SK-N-SH (cell line): ENCODE measurements at regions not wholly inside any gene's neighbourhood (a gene's known extent, or its start where the extent isn't known, plus 50 kb on each side); places are given as distances from the start of the nearest gene placed in this dataset.

Experiments
- CTCF ChIA-PET: fragments of 300-600, 350-600 bp; formaldehyde crosslinking; extraction: SDS; loops from one replicate; lab custom pipeline; 2021; lab: Yijun Ruan, JAX
- POLR2A ChIA-PET: fragments of 350-600 bp; sonication (Branson Sonifier 250); formaldehyde crosslinking; extraction: SDS; loops from one replicate; lab custom pipeline; 2020; ENCODE audit warnings: antibody characterized with exemption, inconsistent platforms; lab: Yijun Ruan, JAX
- DNase-seq: peaks from one replicate; pipeline ENCODE4 v3.0.0; 2012
- H2AFZ ChIP-seq: fragments of 200-600 bp; sonication (generic); 2 replicates; pipeline ENCODE4 v1.8.1; 2016; ENCODE audit warnings: antibody characterized with exemption, mild to moderate bottlenecking, low read depth
- H3F3A ChIP-seq: fragments of 200-600 bp; sonication (generic); replicated peaks from 2 replicates; pipeline ENCODE3; 2016; ENCODE audit warnings: antibody characterized with exemption, mild to moderate bottlenecking; ENCODE audit not compliant: insufficient read depth
- H3K27ac ChIP-seq, 2 experiments: fragments of 200-500 bp in 1 of 2; fragments of 200-600 bp in 1 of 2; sonication (Bioruptor generic) in 1 of 2; sonication (generic), shearing (Covaris generic) in 1 of 2; 2 replicates each; pipeline versions ENCODE4 v1.5.1 to v1.6.1; 2014 to 2016; ENCODE audit warnings: low read depth in 2 of 2, inconsistent platforms in 1 of 2, low read length in 1 of 2, mild to moderate bottlenecking in 1 of 2, mixed read lengths in 1 of 2
- H3K27me3 ChIP-seq: fragments of 200-600 bp; sonication (generic), shearing (Covaris generic); 2 replicates; pipeline ENCODE4 v1.6.1; 2016; ENCODE audit warnings: mixed run types; ENCODE audit not compliant: insufficient read depth
- H3K36me3 ChIP-seq, 2 experiments: fragments of 200-500 bp in 1 of 2; fragments of 200-600 bp in 1 of 2; sonication (Bioruptor generic) in 1 of 2; sonication (generic) in 1 of 2; replicated peaks in 1 of 2; 2 replicates each; pipeline versions ENCODE3 to v1.5.1; 2014 to 2016; ENCODE audit warnings: low read length in 1 of 2, mild to moderate bottlenecking in 1 of 2; ENCODE audit not compliant: insufficient read depth in 2 of 2, control insufficient read depth in 1 of 2
- H3K4me1 ChIP-seq, 2 experiments: fragments of 200-500 bp in 1 of 2; fragments of 200-600 bp in 1 of 2; sonication (Bioruptor generic) in 1 of 2; sonication (generic), shearing (Covaris generic) in 1 of 2; 2 replicates each; pipeline versions ENCODE4 v1.5.1 to v1.6.1; 2014 to 2016; ENCODE audit warnings: low read depth in 1 of 2, low read length in 1 of 2, mixed run types in 1 of 2; ENCODE audit not compliant: insufficient read depth in 2 of 2, control insufficient read depth in 1 of 2
- H3K4me2 ChIP-seq: fragments of 200-600 bp; sonication (generic), shearing (Covaris generic); 2 replicates; pipeline ENCODE4 v1.6.1; 2017; ENCODE audit warnings: mixed run types
- H3K4me3 ChIP-seq, 2 experiments: fragments of 200-500 bp in 1 of 2; fragments of 200-600 bp in 1 of 2; sonication (Bioruptor generic) in 1 of 2; sonication (generic), shearing (Covaris generic) in 1 of 2; 2 replicates each; pipeline versions ENCODE4 v1.5.1 to v1.8.1; 2014 to 2016; ENCODE audit warnings: low read depth in 2 of 2, inconsistent platforms in 1 of 2, low read length in 1 of 2, mild to moderate bottlenecking in 1 of 2, mixed read lengths in 1 of 2, moderate library complexity in 1 of 2
- H3K79me2 ChIP-seq: fragments of 200-600 bp; sonication (generic); 2 replicates; pipeline ENCODE4 v1.8.1; 2017; ENCODE audit warnings: mild to moderate bottlenecking; ENCODE audit not compliant: insufficient read depth
- H3K9ac ChIP-seq: fragments of 200-600 bp; sonication (generic); 2 replicates; pipeline ENCODE4 v1.6.1; 2017; ENCODE audit warnings: mixed run types
- H3K9me2 ChIP-seq: fragments of 200-600 bp; sonication (generic); 2 replicates; pipeline ENCODE4 v1.6.1; 2017; ENCODE audit warnings: mixed run types
- H3K9me3 ChIP-seq: fragments of 200-600 bp; sonication (generic); 2 replicates; pipeline ENCODE4 v1.6.1; 2017; ENCODE audit warnings: mixed run types, mild to moderate bottlenecking, moderate library complexity
- H4K20me1 ChIP-seq: fragments of 200-600 bp; sonication (generic); 2 replicates; pipeline ENCODE4 v1.6.1; 2017; ENCODE audit warnings: mild to moderate bottlenecking, mixed run types; ENCODE audit not compliant: insufficient read depth
- CTCF ChIP-seq: fragments of 200-600 bp; sonication (generic); IDR thresholded peaks from 2 replicates; pipeline ENCODE4 v1.6.1; 2017; ENCODE audit warnings: antibody characterized with exemption, mild to moderate bottlenecking, moderate library complexity
- EZH2phosphoT487 ChIP-seq: fragments of 200-600 bp; sonication (generic); IDR thresholded peaks from 2 replicates; pipeline ENCODE4 v1.6.1; 2017; ENCODE audit warnings: low read depth, mixed run types, mild to moderate bottlenecking, antibody characterized with exemption, moderate library complexity, borderline replicate concordance
- FOXJ3 ChIP-seq: sonication (generic); formaldehyde crosslinking; IDR thresholded peaks from 2 replicates; pipeline ENCODE4 v1.5.1; 2020; ENCODE audit warnings: mild to moderate bottlenecking, missing genetic modification reagents
- FOXM1 ChIP-seq: IDR thresholded peaks from 2 replicates; pipeline ENCODE4 v1.4.0; 2012; ENCODE audit warnings: low read depth, mild to moderate bottlenecking
- GABPA ChIP-seq: IDR thresholded peaks from 2 replicates; pipeline ENCODE4 v1.4.0; 2012; ENCODE audit warnings: low read depth, mild to moderate bottlenecking
- IRF3 ChIP-seq: fragments of 150-350 bp; IDR thresholded peaks from 2 replicates; pipeline ENCODE4 v1.6.1; 2016; ENCODE audit warnings: mild to moderate bottlenecking, low read depth, low read length
- JUND ChIP-seq: IDR thresholded peaks from 2 replicates; pipeline ENCODE4 v1.4.0; 2012
- NFIC ChIP-seq: IDR thresholded peaks from 2 replicates; pipeline ENCODE4 v1.4.0; 2012; ENCODE audit warnings: borderline replicate concordance
- PBX3 ChIP-seq: IDR thresholded peaks from 2 replicates; pipeline ENCODE4; 2012
- RAD21 ChIP-seq: IDR thresholded peaks from 2 replicates; pipeline ENCODE4 v1.6.1; 2012; ENCODE audit warnings: mild to moderate bottlenecking, low read length
- SMC3 ChIP-seq: IDR thresholded peaks from 2 replicates; pipeline ENCODE4 v1.6.1; 2012; ENCODE audit warnings: low read depth, low read length, improper control_type of control experiment
- TAF1 ChIP-seq: IDR thresholded peaks from 2 replicates; pipeline ENCODE4 v1.6.1; 2012; ENCODE audit warnings: low read depth, mild to moderate bottlenecking, low read length, moderate library complexity, borderline replicate concordance
- TCF12 ChIP-seq: IDR thresholded peaks from 2 replicates; pipeline ENCODE4 v1.4.0; 2012
- USF2 ChIP-seq: fragments of 150-350 bp; IDR thresholded peaks from 2 replicates; pipeline ENCODE4 v1.6.1; 2017; ENCODE audit warnings: antibody characterized with exemption, low read length, low read depth, borderline replicate concordance
- YY1 ChIP-seq: IDR thresholded peaks from 2 replicates; pipeline ENCODE4 v1.4.0; 2012; ENCODE audit warnings: low read depth, mild to moderate bottlenecking
- ZBTB33 ChIP-seq: IDR thresholded peaks from 2 replicates; pipeline ENCODE4 v1.4.0; 2012; ENCODE audit warnings: low read depth, borderline replicate concordance

DNA sequence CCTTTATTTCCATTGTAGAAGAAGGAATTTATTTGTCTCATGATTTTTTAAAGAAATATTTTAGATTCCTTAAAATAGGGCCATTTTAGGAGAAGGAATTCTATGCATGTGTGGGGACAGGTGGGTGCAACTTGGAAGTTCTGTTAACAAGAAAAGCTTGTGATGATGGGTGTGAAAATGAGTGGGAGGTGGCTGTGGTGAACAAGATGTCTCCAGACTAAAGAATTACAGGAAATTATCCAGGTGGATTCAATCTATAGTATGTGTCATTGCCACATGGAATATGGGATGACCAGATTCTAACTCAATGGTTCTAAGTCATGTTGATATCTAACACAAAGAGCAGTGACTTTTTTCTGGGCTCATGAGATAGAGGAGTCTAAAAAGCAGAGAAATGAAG, 229.6 kb upstream of the IGFBP3 start:
- H3K27ac ChIP-seq = no peak overlapping the region
- no peaks in the 10 kb centered on the region for H3K9me3 ChIP-seq
- ChIA-PET POLR2A (no interaction called here), CTCF (interaction anchor here (0.7 kb wide), 1 partner anchor 40 kb away, joined by 4 read pairs; no protein-coding TSS in a partner anchor)
- H3K9me2 ChIP-seq = no peaks in the 10 kb centered on the region
- H3K9ac ChIP-seq = no peak overlapping the region
- no peak for TF ChIP-seq YY1
- no peak for TF ChIP-seq IRF3
- no peak for TF ChIP-seq RAD21
- TF ChIP-seq USF2 = no peak
- TF ChIP-seq GABPA = no peak
- no peak for TF ChIP-seq TAF1
- no peak for TF ChIP-seq FOXM1
- no peak for TF ChIP-seq PBX3
- TF ChIP-seq NFIC = no peak
- no peak for TF ChIP-seq EZH2phosphoT487
- TF ChIP-seq FOXJ3 (CRISPR knock-in tag) = no peak
- no peak for TF ChIP-seq SMC3
- TF ChIP-seq ZBTB33 = no peak
- TF ChIP-seq CTCF = no peak
- no peak for TF ChIP-seq TCF12
- TF ChIP-seq JUND = no peak
- no peaks in the 10 kb centered on the region for H3K36me3 ChIP-seq
- H3K4me3 ChIP-seq = no peak overlapping the region
- DNase-seq = no peak
- no peak overlapping the region for H2AFZ ChIP-seq
- H4K20me1 ChIP-seq = no peaks in the 10 kb centered on the region
- no peaks in the 10 kb centered on the region for H3K27me3 ChIP-seq
- no peak overlapping the region for H3K4me2 ChIP-seq
- peaks cover 17% of the 10 kb centered on the region for H3F3A ChIP-seq
- no peaks in the 10 kb centered on the region for H3K79me2 ChIP-seq
- peaks cover 4 to 14% of the 10 kb centered on the region in 2 experiments; a peak in 2 of 4 replicates for H3K4me1 ChIP-seq
